ENCODE measurements at regions not wholly inside any gene's neighbourhood (a gene's known extent, or its start where the extent isn't known, plus 50 kb on each side); places are given as distances from the start of the nearest gene placed in this dataset.

GRCh38 chr5:114949756-114950155 is 220.0 kb downstream of the TRIM36 start:
- no peaks in the 10 kb centered on the region for H3K4me1 ChIP-seq
- H3K9me3 ChIP-seq, result no peaks in the 10 kb centered on the region
- no peak overlapping the region for H3K27ac ChIP-seq
- H3K27me3 ChIP-seq, result no peaks in the 10 kb centered on the region
- no peak for TF ChIP-seq CTCF (IDR thresholded peaks at IDR 0.05)
- no peak for TF ChIP-seq POLR2A (IDR thresholded peaks at IDR 0.05)
- no peak for DNase-seq
- no peak overlapping the region for H3K4me3 ChIP-seq
- H3K36me3 ChIP-seq, result no peaks in the 10 kb centered on the region

- no peak overlapping the region for H3K4me3 ChIP-seq
- no peak overlapping the region for H3K27ac ChIP-seq
- no peak for DNase-seq
- H3K27me3 ChIP-seq, result no peaks in the 10 kb centered on the region
- H3K36me3 ChIP-seq, result no peaks in the 10 kb centered on the region
- no peaks in the 10 kb centered on the region for H3K9me3 ChIP-seq
- TF ChIP-seq CTCF (IDR thresholded peaks at IDR 0.05), result no peak
- no peaks in the 10 kb centered on the region for H3K4me1 ChIP-seq
Observed at GRCh38 chr5:114948986-114949621, 220.6 kb downstream of the TRIM36 start.

- Histone ChIP-seq H3K27me3 (no peaks in the 10 kb centered on the region), H3K4me3 (no peak overlapping the region), H3K27ac (no peak overlapping the region), H3K4me1 (no peaks in the 10 kb centered on the region), H3K9me3 (no peaks in the 10 kb centered on the region), H3K36me3 (no peaks in the 10 kb centered on the region)
- DNase-seq, result no peak
- no peak for TF ChIP-seq CTCF (IDR thresholded peaks at IDR 0.05)
- no peak for TF ChIP-seq POLR2A (IDR thresholded peaks at IDR 0.05)
Observed at GRCh38 chr5:114948363-114948762, 221.3 kb downstream of the TRIM36 start.

GRCh38 chr5:114940709-114941108 is 229.0 kb downstream of the TRIM36 start:
- no peak for TF ChIP-seq POLR2A (IDR thresholded peaks at IDR 0.05)
- TF ChIP-seq CTCF (IDR thresholded peaks at IDR 0.05), result no peak
- no peak for DNase-seq
- Histone ChIP-seq H3K9me3 (peaks cover 0 to 9% (median 3%) of the 10 kb centered on the region in 4 donors), H3K27ac (no peak overlapping the region), H3K36me3 (no peaks in the 10 kb centered on the region), H3K4me3 (no peak overlapping the region), H3K4me1 (no peaks in the 10 kb centered on the region), H3K27me3 (no peaks in the 10 kb centered on the region)

- H3K27ac ChIP-seq, result no peak overlapping the region
- H3K36me3 ChIP-seq, result no peaks in the 10 kb centered on the region
- H3K9me3 ChIP-seq, result peaks cover 0 to 9% (median 3%) of the 10 kb centered on the region in 4 donors
- no peaks in the 10 kb centered on the region for H3K4me1 ChIP-seq
- no peaks in the 10 kb centered on the region for H3K27me3 ChIP-seq
- no peak overlapping the region for H3K4me3 ChIP-seq
- no peak for DNase-seq
- no peak for TF ChIP-seq CTCF (IDR thresholded peaks at IDR 0.05)
- TF ChIP-seq POLR2A (IDR thresholded peaks at IDR 0.05), result no peak
Observed at GRCh38 chr5:114935490-114935889, 234.2 kb downstream of the TRIM36 start.
